ENCODE measurements at regions not wholly inside any gene's neighbourhood (a gene's known extent, or its start where the extent isn't known, plus 50 kb on each side); places are given as distances from the start of the nearest gene placed in this dataset.
"Not testable (repeated sequence)": the region's sequence is repeated elsewhere in the genome, so short reads cannot be mapped to it uniquely, and the experiment has no call there.

GRCh38 chr10:32188601-32189000 lies 132.4 kb upstream of the KIF5B start:
- not testable (repeated sequence) for TF ChIP-seq ELF1 (CRISPR knock-in tag; IDR thresholded peaks at IDR 0.05); RCOR2 (CRISPR knock-in tag; IDR thresholded peaks at IDR 0.05); GTF2F1 (IDR thresholded peaks at IDR 0.05; ENCODE audit: low read length); NCOA1 (CRISPR knock-in tag; IDR thresholded peaks at IDR 0.05); ETV6 (CRISPR knock-in tag; conservative IDR thresholded peaks at IDR 0.05); JUN (CRISPR knock-in tag; IDR thresholded peaks at IDR 0.05); HNRNPH1 (optimal IDR thresholded peaks at IDR 0.05; ENCODE audit: low read depth, low read length); CREB1 (IDR thresholded peaks at IDR 0.05); CREB1 (CRISPR knock-in tag; IDR thresholded peaks at IDR 0.05); POLR2AphosphoS5 (IDR thresholded peaks at IDR 0.05; ENCODE audit: low read depth, low read length); SP4 (CRISPR knock-in tag; IDR thresholded peaks at IDR 0.05); TGIF2 (CRISPR knock-in tag; IDR thresholded peaks at IDR 0.05); CTCF (CRISPR knock-in tag; IDR thresholded peaks at IDR 0.05); EZH2 (conservative IDR thresholded peaks at IDR 0.05; ENCODE audit: low read depth, low read length); EP300 (IDR thresholded peaks at IDR 0.05; ENCODE audit: low read depth in 2 of 2, low read length in 2 of 2); EP300 (CRISPR knock-in tag; IDR thresholded peaks at IDR 0.05; ENCODE audit: borderline replicate concordance)
